Upper lobe of right lung (tissue), 1 donor: ENCODE measurements at regions not wholly inside any gene's neighbourhood (a gene's known extent, or its start where the extent isn't known, plus 50 kb on each side); places are given as distances from the start of the nearest gene placed in this dataset.

Experiments
- ATAC-seq: fragments of 200-7000 bp; cut with Tn5 transposase; one replicate; pipeline ENCODE4 v1.9.1; 2020; ENCODE audit warnings: mild to moderate bottlenecking, moderate library complexity
- DNase-seq: peaks from one replicate; pipeline ENCODE4 v3.0.0-alpha.2; 2020
- H3K27ac ChIP-seq: fragments of 200-600 bp; one replicate; pipeline ENCODE4 v1.8.0; 2022
- H3K27me3 ChIP-seq: fragments of 200-600 bp; one replicate; pipeline ENCODE4 v1.8.0; 2022; ENCODE audit warnings: mild to moderate bottlenecking
- H3K36me3 ChIP-seq: fragments of 200-600 bp; one replicate; pipeline ENCODE4 v1.8.0; 2022
- H3K4me1 ChIP-seq: fragments of 200-600 bp; one replicate; pipeline ENCODE4 v1.8.0; 2022
- H3K4me3 ChIP-seq: fragments of 200-600 bp; one replicate; pipeline ENCODE4 v1.8.0; 2022; ENCODE audit warnings: mild to moderate bottlenecking
- H3K9me3 ChIP-seq: fragments of 200-600 bp; one replicate; pipeline ENCODE4 v1.8.0; 2022
- CTCF ChIP-seq: fragments of 200-600 bp; IDR thresholded peaks from one replicate; pipeline ENCODE4 v1.8.0; 2022; ENCODE audit warnings: antibody characterized with exemption
- intact Hi-C: fragments of 100-400 bp; cut with DNase I; formaldehyde crosslinking; loops from one replicate; pipeline ENCODE4 v1.11.0; 2022
- donor health status: DM: no; HTN: yes; CAD: no; lungs with severe emphysema.

GRCh38 chr18:47448956-47449355 is 197.5 kb upstream of the SKOR2 start:
- DNase-seq, result no peak
- Histone ChIP-seq H3K27ac (no peak overlapping the region), H3K27me3 (no peaks in the 10 kb centered on the region), H3K36me3 (no peaks in the 10 kb centered on the region), H3K4me1 (no peaks in the 10 kb centered on the region), H3K4me3 (no peak overlapping the region), H3K9me3 (no peaks in the 10 kb centered on the region)
- TF ChIP-seq CTCF, result no peak
- intact Hi-C loops, result no loop called here
- ATAC-seq, result no peak

GRCh38 chr18:47441914-47442313 is 190.5 kb upstream of the SKOR2 start:
- Histone ChIP-seq H3K4me1 (no peaks in the 10 kb centered on the region), H3K9me3 (no peaks in the 10 kb centered on the region), H3K27ac (no peak overlapping the region), H3K36me3 (no peaks in the 10 kb centered on the region), H3K4me3 (no peak overlapping the region), H3K27me3 (no peaks in the 10 kb centered on the region)
- ATAC-seq (no peak), DNase-seq (no peak)
- intact Hi-C loops, result no loop called here
- TF ChIP-seq CTCF, result no peak

GRCh38 chr18:47438001-47438400 is 186.5 kb upstream of the SKOR2 start:
- no peak for DNase-seq
- ATAC-seq, result no peak
- no peak for TF ChIP-seq CTCF
- H3K27me3 ChIP-seq, result no peaks in the 10 kb centered on the region
- no peaks in the 10 kb centered on the region for H3K9me3 ChIP-seq
- H3K27ac ChIP-seq, result no peak overlapping the region
- H3K36me3 ChIP-seq, result no peaks in the 10 kb centered on the region
- intact Hi-C loops, result no loop called here
- H3K4me3 ChIP-seq, result no peak overlapping the region
- H3K4me1 ChIP-seq, result no peaks in the 10 kb centered on the region

- ATAC-seq (no peak), DNase-seq (no peak)
- Histone ChIP-seq H3K27ac (no peak overlapping the region), H3K27me3 (no peaks in the 10 kb centered on the region), H3K4me3 (no peak overlapping the region), H3K9me3 (no peaks in the 10 kb centered on the region), H3K36me3 (no peaks in the 10 kb centered on the region), H3K4me1 (no peaks in the 10 kb centered on the region)
- no peak for TF ChIP-seq CTCF
- intact Hi-C loops, result no loop called here
Measured at GRCh38 chr18:47436871-47437270, 185.4 kb upstream of the SKOR2 start.

GRCh38 chr18:47434214-47434746 is 182.8 kb upstream of the SKOR2 start:
- ATAC-seq (no peak), DNase-seq (no peak)
- Histone ChIP-seq H3K27ac (no peak overlapping the region), H3K27me3 (no peaks in the 10 kb centered on the region), H3K9me3 (no peaks in the 10 kb centered on the region), H3K4me3 (no peak overlapping the region), H3K4me1 (no peaks in the 10 kb centered on the region), H3K36me3 (no peaks in the 10 kb centered on the region)
- no peak for TF ChIP-seq CTCF
- intact Hi-C loops, result no loop called here

GRCh38 chr18:47427923-47428637 is 176.6 kb upstream of the SKOR2 start:
- DNase-seq (no peak), ATAC-seq (no peak)
- Histone ChIP-seq H3K27me3 (no peaks in the 10 kb centered on the region), H3K4me3 (no peak overlapping the region), H3K27ac (no peak overlapping the region), H3K36me3 (no peaks in the 10 kb centered on the region), H3K4me1 (no peaks in the 10 kb centered on the region), H3K9me3 (no peaks in the 10 kb centered on the region)
- intact Hi-C loops, result no loop called here
- no peak for TF ChIP-seq CTCF
